Medulla oblongata (tissue), 1 donor: ENCODE measurements at regions not wholly inside any gene's neighbourhood (a gene's known extent, or its start where the extent isn't known, plus 50 kb on each side); places are given as distances from the start of the nearest gene placed in this dataset.
"Not testable (repeated sequence)": the region's sequence is repeated elsewhere in the genome, so short reads cannot be mapped to it uniquely, and the experiment has no call there.

ENCODE experiments used
- DNase-seq: peaks from one replicate; pipeline ENCODE4 v3.0.0-alpha.2; 2015; ENCODE audit errors: extremely low spot score

GRCh38 chr16:60271781-60272180, 1537.7 kb upstream of the GOT2 start:
- no peak for DNase-seq

GRCh38 chr16:60271025-60271771, 1537.1 kb upstream of the GOT2 start:
- no peak for DNase-seq

DNA sequence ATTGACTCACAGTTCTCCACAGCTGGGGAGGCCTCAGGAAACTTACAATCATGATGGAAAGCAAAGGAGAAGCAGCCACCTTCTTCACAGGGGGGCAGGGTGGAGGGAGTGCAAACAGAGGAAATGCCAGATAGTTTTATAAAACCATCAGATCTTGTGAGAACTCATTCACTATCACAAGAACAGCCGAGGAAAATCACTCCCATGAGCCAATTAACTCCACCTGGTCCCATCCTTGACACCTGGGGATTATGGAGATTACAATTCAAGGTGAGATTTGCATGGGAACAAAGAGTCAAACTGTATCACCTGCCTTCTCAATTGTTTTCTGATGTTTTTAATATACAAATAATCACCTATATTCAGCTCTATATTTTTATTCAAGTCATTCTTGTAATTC, 1527.3 kb upstream of the GOT2 start:
- DNase-seq, result no peak

DNA sequence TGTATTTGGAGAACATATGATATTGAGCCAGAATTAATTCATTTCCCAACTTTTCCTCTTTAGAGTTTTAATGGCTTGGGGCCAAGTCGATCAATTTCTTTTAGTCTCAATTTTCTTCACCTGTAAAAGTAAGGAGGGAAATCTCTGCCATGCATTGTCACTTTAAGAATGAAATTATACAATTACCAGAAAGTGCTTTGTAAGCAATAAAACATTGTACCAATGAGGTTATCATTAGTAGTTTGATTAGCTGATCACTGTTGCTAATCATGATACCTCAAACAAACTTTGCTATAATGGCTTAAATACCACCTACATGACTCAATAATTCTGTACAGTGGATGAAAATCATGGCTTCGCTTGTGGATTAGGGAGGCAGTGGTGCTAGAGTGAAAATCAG, 1525.8 kb upstream of the GOT2 start:
- no peak for DNase-seq

DNA sequence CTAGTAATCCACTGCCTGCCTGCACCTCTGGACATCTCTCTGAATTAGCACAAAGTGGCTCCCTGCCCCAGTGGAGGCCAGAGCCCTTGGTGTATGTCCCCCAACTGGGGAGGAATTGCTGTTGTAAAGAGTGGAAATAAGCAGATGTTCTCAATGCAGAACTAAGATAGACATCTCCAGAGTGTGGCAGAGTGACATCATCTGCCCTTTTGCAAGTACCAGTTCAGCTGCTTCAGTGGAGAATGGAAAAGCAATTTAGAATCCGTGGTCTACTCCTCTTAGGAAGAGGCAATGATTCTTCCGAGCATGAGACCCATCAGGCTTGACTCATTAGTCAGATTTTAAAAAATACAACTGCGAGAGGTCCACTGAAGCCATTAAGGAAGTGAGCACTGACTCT, 1512.0 kb upstream of the GOT2 start:
- no peak for DNase-seq

DNA sequence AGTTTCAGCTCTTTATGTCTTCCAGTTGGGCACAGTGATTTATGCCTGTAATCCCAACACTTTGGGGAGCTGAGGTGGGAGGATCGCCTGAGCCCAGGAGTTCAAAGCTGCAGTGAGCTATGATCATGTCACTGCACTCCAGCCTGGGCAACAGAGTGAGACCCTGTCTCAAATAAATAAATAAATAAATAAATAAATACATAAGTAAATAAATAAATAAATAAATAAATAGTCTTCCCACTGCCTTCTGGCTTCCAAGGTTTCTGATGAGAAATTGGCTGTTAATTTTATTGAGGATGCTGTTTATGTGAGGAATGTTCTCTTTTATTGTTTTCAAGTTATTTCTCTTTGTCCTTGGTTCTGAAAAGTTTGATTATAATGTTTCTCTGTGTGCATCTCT, 1507.6 kb upstream of the GOT2 start:
- no peak for DNase-seq

DNA sequence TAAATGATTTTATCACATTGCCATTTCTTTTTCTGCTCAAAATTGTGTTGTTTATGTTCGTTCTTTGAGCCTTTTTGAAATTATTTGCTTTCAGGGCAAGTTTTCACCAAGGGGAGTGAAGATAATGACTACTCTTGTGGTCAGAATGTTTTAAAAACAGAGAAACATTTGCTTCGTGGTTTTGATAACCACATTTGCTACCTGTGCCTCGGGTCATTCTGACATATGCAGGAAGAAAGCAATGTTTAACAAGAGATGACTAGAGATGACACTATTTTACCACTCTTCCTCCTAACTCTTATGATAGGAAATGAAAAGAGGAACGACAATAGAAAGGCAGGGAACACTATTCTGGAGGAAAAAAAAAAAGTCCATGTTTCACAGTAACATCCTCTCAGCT, 1496.5 kb upstream of the GOT2 start:
- DNase-seq, result no peak

DNA sequence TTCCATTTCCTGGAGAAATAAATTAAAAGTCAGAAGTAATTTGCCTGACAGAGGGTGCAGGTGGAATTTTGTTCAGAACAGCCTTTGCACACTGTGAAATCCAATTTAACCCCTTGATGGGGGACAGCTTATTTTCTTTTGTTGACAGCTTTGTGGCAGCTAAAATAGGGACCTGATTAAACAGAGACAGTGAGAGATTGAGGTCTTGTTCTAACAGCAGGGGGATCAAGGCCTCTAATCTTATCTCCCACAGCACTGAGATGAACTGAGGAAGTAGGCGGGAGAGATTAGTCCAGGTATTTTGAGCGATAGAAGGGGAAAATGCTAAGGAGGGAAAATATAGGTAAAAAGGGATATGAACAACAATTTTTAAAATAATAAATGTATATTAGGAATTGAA, 1491.4 kb upstream of the GOT2 start:
- no peak for DNase-seq

GRCh38 chr16:60217787-60218186, 1483.7 kb upstream of the GOT2 start:
- no peak for DNase-seq

DNA sequence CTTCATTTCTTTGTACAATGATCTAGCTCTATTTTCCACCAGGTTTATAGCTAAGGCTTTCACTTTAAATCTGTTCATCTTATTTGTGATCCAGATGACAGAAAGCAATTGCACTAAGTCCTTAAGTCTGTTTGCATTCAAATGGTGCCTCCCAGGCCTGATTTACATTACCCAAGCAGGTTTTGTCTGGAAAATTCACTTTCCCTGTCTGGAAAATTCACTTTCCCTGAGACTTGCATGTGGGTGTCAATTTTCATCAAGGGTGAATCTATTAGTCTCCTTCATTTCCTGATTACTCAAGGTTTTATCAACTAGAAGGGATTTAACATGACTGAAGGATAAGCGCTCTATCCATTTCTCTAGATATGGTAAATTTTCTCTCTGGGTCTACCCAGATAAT, 1480.2 kb upstream of the GOT2 start:
- no peak for DNase-seq

GRCh38 chr16:60206516-60206915, 1472.4 kb upstream of the GOT2 start:
- no peak for DNase-seq

DNA sequence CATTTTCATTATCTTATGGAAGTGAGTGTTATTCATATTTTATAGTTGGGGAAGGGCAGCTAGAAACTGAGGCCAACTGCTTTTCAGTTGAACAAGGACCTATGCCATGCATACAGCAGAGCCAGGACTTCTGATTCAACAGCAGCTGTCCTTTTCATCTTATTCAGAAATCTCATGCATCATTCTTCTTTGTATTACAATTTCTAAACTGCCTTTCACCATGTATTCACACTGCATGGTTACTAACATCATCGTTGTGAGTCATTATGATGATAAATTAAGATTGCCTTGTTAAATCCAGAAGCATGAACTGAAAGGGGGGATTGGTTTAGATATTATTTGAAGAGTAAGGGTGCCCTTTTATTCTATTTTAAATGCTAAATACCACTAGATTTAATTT, 1470.1 kb upstream of the GOT2 start:
- no peak for DNase-seq

DNA sequence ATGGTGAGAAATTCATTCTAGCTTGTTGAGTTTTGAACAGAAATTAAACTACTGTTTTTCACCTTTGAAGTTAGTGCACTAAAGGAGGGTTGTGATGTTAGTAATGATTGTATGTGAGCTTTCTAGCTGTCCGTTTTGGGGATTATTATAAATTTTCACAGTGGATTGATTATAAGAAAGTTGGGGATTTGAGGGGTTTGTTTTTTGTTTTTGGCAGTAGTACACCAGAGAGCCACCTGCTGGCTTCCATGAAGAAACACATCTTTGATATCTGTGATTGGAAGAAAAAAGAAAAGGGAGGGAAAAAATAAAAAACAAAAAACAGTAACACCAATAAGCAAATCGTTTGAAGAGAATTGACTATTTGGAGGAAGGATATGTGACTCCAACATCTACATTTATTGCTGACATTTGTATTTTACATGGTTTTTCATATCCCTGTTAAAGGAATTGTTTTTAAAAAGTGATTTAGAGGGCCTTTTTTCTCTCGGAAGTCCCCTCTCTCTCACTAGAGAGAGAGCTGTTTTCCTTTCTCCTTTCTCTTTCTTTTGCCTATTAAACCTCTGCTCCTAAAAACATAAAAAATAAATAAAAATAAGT, 1469.5 kb upstream of the GOT2 start:
- DNase-seq, result peak; percentile 42

DNA sequence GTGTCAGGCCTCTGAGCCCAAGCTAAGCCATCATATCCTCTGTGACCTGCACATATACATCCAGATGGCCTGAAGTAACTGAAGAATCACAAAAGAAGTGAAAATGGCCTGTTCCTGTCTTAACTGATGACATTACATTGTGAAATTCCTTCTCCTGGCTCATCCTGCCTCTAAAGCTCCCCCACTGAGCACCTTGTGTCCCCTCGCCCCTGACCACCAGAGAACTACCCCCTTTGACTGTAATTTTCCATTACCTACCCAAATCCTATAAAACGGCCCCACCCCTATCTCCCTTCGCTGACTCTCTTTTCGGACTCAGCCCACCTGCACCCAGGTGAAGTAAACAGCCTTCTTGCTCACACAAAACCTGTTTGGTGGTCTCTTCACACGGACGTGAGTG, 1466.6 kb upstream of the GOT2 start:
- not testable (repeated sequence) for DNase-seq

GRCh38 chr16:60200161-60200560, 1466.0 kb upstream of the GOT2 start:
- no peak for DNase-seq

- no peak for DNase-seq
Measured at GRCh38 chr16:60199150-60199549, 1465.0 kb upstream of the GOT2 start.

GRCh38 chr16:60181536-60181935, 1447.4 kb upstream of the GOT2 start:
- no peak for DNase-seq

GRCh38 chr16:60180609-60181008, 1446.5 kb upstream of the GOT2 start:
- DNase-seq, result no peak

DNA sequence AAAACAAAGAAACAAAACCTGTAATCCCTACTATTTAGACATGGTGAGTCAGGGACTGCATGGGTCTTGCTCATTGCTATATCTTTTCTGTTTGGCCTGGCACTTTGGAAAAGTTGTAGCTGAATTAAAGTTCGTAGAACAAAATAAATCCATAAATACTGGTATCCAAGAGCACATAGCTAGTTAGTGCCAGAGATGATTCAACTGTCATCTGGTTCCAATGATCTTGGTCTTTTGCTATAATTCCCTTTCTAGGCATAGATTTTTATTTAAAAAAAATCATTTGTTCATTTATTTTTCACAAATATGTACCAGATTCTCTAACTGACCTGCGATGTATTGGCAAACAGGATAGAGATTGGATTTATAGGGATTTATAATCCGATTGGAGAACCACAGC, 1436.1 kb upstream of the GOT2 start:
- DNase-seq, result no peak

DNA sequence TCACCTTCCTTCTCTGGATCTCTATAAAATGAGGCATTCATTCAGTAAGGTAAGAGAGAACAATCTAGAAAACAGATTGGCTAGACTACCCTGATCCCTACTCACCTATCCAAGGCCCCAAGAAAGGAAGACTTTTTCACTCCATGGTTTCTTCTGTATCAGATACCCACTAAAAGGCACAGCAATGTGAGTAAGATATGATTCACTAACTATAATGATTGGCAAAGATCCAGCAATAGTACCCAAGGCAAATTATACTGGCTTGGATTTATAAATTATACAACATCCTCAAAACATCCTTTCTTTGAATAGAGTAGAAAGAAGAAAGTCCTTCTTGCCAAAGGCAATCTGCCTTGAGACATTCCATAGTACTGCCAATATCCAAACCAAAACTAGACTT, 1432.0 kb upstream of the GOT2 start:
- DNase-seq, result no peak

DNA sequence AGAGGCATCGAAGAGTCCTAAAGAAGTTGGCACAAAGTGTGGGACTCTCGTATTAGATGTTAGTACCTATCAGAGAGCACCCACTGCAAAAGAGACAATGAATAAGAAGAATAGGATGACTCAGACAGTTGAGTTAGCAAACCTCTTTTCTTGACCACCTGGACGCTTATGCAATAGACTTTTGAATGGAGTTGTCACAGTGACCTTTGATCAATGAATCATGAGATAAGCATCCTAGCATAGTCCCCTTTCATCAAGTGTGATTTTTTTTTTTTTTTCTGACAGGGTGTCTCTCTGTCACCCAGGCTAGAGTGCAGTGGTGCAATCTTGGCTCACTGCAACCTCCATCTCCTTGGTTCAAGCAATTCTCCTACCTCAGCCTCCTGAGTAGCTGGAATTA, 1417.9 kb upstream of the GOT2 start:
- no peak for DNase-seq

DNA sequence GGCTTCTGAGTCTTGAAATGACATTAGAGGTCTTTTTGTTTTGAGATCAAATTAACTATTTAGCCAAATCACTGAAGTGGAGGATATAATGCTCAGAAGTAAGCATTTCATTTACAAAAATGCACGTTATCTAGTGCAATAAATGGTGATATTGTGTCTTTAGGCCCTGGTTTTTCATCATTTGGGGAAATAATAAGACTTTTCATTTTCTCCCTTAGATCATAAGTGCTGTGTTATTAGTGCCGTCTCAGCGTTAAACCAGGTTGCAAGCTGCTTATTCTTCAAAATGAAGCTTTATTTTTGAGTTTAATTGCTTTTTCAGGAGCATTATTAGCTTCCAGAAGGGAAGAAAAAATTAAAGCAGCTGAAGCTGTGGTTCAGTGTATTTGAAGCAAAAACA, 1416.8 kb upstream of the GOT2 start:
- DNase-seq, result no peak

DNA sequence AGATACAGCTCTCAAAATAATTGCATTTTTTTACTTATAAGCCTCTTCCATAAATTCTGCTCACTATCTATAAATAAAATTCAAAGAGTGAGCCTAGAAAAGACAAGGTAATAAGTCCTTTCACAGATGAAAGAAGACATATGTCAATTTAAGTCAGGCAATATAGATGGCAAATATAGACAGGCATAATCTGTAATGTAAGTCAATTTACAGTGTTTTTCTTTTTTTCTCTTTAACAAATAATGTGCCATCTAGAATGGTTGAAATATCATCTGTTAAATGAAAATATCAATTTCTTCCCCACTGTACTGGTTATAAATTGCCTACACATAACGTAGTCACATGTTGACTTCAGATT, 1409.2 kb upstream of the GOT2 start:
- no peak for DNase-seq
